ENCODE measurements at regions not wholly inside any gene's neighbourhood (a gene's known extent, or its start where the extent isn't known, plus 50 kb on each side); places are given as distances from the start of the nearest gene placed in this dataset.
A peak's percentile ranks its signal among the peaks of the same experiment; 100 is the strongest.

DNA sequence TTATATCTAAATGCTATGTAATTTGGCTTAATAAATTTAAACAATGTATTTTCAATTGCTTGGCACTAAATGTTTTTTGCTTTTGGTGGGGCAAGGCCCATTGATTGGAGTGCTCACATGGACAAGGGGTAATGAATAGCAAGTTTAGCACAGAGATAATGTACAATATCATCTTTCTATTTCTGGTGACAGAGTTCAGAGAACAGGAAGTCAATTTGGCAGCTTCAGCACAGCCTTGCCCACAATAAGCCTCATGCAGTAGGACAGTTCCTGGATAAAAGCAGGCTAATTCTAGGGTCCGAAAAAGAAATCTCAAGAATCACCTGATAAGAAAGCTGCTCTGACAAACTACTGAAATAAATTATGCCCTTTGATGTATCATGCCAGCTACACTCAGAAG is 443.9 kb upstream of the FSHR start:
- Mint-ChIP-seq H3K27me3 (no peaks in the 10 kb centered on the region), H3K36me3 (ENCODE audit: low read depth) (no peaks in the 10 kb centered on the region), H3K9me3 (no peaks in the 10 kb centered on the region), H3K27ac (no peak overlapping the region), H3K4me3 (no peak overlapping the region), H3K4me1 (no peaks in the 10 kb centered on the region)
- intact Hi-C loops (cut with micrococcal nuclease) = no loop called here
- no peak for DNase-seq

DNA sequence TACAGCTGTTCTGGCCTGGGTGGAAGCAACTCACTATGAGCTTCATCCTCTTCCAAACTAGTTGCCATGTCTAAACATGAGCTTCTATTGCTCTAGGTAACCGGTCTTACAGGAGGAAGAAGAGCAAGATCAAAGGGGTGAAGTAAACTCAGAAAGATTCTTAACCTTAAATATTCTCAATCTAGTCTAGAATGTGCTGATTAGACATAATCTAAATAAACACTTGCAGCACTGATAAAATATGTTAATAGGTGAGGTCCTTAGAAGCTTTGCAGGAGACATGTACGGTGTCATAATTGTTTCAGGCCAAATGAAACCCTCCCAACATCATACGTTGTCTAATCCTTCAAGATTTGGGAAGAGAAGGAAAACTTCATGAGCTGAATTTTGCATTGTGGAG is 431.6 kb upstream of the FSHR start:
- H3K4me1 Mint-ChIP-seq = no peaks in the 10 kb centered on the region
- no peaks in the 10 kb centered on the region for H3K9me3 Mint-ChIP-seq
- no peak overlapping the region for H3K4me3 Mint-ChIP-seq
- intact Hi-C loops (cut with micrococcal nuclease) = no loop called here
- no peaks in the 10 kb centered on the region for H3K27me3 Mint-ChIP-seq
- no peak overlapping the region for H3K27ac Mint-ChIP-seq
- no peak for DNase-seq
- H3K36me3 Mint-ChIP-seq (ENCODE audit: low read depth) = no peaks in the 10 kb centered on the region

DNA sequence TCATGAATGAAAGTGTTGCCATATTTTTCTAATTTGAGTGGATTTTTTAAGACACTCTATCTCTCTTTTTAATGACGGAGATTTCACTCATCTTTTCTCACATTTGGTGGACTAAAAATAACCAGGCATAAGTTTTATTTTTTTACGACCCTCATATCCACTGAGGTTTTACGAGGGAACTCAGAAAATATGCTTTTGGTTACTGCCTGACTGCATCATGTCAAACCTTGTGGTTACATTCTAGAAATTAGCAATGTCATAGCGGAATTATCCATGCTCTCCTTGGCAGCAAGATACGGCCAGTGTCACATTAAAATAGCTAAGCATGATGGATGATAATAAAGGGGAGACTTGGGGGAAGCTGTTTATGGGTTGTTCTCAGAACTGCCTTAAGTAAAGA is 428.6 kb upstream of the FSHR start:
- no peaks in the 10 kb centered on the region for H3K27me3 Mint-ChIP-seq
- no peaks in the 10 kb centered on the region for H3K9me3 Mint-ChIP-seq
- no peaks in the 10 kb centered on the region for H3K36me3 Mint-ChIP-seq (ENCODE audit: low read depth)

DNA sequence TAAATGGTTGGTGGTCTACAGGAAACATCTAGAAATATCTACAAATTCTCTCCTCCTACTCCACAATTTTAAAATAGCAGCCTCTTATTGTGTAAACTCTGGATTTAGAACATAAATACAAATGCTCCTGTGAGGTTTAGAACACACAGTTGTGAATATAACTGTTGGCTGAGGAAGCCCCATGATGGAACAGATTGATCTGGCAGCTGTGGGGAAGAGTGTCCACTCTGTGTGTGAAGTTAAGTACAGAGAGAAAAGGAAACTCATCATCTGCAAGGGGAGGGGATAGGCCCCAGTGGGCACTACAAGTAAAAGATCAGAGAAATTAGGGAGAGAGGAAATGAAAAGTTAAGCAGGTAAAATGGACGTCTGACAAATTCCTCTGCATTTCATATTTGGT is 422.7 kb upstream of the FSHR start:
- Mint-ChIP-seq H3K27me3 (no peaks in the 10 kb centered on the region), H3K4me1 (no peaks in the 10 kb centered on the region), H3K27ac (no peak overlapping the region), H3K36me3 (ENCODE audit: low read depth) (no peaks in the 10 kb centered on the region), H3K4me3 (no peak overlapping the region), H3K9me3 (no peaks in the 10 kb centered on the region)
- intact Hi-C loops (cut with micrococcal nuclease) = no loop called here
- no peak for DNase-seq

More for the DNA sequence above, 428.6 kb upstream of the FSHR start:
- Mint-ChIP-seq H3K4me3 (no peak overlapping the region), H3K27ac (no peak overlapping the region), H3K4me1 (no peaks in the 10 kb centered on the region)
- no peak for DNase-seq
- intact Hi-C loops (cut with micrococcal nuclease) = no loop called here

DNA sequence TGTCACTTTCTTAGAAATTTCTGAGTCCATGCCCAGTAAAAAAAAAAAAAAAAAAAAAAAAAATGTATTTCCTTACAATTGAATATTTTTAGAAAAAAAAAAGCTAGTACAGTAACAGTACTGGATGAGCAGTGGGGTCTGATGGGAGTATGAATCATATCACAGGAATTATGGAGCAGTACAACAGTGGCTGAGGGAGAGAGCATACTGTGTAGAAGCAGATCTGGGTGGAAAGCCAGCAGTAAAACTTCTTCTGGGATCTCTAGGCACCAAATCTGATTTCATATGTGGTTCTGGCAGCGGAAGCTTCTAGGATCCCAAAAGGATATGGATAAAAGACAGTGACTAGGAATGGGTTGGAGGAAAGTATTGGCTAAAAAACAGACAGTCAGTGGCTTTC is 414.9 kb upstream of the FSHR start:
- intact Hi-C loops (cut with micrococcal nuclease) = no loop called here
- H3K9me3 Mint-ChIP-seq = no peaks in the 10 kb centered on the region
- H3K27ac Mint-ChIP-seq = no peak overlapping the region
- no peaks in the 10 kb centered on the region for H3K36me3 Mint-ChIP-seq (ENCODE audit: low read depth)
- DNase-seq = no peak
- H3K27me3 Mint-ChIP-seq = no peaks in the 10 kb centered on the region
- H3K4me3 Mint-ChIP-seq = no peak overlapping the region
- no peaks in the 10 kb centered on the region for H3K4me1 Mint-ChIP-seq

DNA sequence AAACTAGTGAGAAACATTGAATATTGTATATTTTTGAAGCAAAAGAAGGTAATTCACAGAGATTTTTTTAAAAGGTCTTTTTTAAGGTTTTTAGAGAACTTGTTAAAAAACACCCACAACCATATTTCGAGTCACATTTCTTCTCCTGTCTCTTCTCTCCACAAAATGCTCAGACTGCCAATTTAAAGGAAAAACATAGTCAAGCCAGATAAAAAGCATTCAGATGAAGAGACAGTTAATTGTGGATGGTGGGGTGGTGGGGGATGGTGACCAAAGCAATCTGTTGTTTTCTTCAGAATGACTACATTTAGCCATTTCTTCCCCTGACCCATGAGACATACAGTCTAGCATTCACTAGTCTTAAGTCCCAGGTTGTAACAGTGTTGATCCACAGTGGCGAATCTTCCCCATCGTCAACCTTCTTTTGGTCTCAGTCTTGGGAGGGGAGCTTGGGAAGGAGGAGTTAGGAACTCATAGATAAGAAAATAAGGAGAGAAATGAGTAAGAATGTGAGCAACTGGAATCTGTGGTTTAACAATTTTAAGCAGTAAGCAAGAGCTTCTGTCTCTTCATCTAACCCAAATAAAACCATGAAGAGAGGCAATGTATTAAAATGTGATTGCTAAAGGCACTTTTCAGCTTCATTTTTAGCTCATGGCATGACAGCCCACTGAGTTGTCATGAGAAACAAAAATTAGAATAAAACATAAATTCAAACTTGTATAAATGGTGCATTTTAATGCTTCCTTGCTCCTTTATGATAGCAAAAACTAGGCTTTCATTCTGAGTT is 413.7 kb upstream of the FSHR start:
- no peaks in the 10 kb centered on the region for H3K36me3 Mint-ChIP-seq (ENCODE audit: low read depth)
- H3K27me3 Mint-ChIP-seq = no peaks in the 10 kb centered on the region
- H3K4me3 Mint-ChIP-seq = no peak overlapping the region
- H3K9me3 Mint-ChIP-seq = no peaks in the 10 kb centered on the region
- no peak overlapping the region for H3K27ac Mint-ChIP-seq
- intact Hi-C loops (cut with micrococcal nuclease) = no loop called here
- no peak for DNase-seq
- H3K4me1 Mint-ChIP-seq = no peaks in the 10 kb centered on the region

DNA sequence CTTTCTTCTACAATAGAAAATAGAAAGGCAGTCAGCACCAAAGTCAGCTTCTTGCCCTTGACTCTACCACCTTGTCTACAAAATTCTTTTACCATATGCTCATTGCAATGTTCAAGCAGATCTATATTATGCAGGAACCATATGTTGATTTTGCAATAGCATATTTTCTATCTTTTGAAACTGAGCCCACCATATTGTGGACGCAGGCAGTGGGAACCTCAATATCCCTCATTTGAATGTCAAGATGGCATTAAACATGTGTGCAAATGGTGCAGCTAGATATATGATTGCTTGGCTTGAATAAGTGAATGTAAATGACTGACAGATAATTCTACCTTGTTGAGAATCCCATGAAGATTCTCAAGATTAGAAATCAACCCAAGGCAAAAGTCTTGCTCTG is 412.7 kb upstream of the FSHR start:
- no peaks in the 10 kb centered on the region for H3K4me1 Mint-ChIP-seq
- intact Hi-C loops (cut with micrococcal nuclease) = no loop called here
- DNase-seq = no peak
- H3K27me3 Mint-ChIP-seq = no peaks in the 10 kb centered on the region
- H3K9me3 Mint-ChIP-seq = no peaks in the 10 kb centered on the region
- no peaks in the 10 kb centered on the region for H3K36me3 Mint-ChIP-seq (ENCODE audit: low read depth)
- no peak overlapping the region for H3K27ac Mint-ChIP-seq
- no peak overlapping the region for H3K4me3 Mint-ChIP-seq

DNA sequence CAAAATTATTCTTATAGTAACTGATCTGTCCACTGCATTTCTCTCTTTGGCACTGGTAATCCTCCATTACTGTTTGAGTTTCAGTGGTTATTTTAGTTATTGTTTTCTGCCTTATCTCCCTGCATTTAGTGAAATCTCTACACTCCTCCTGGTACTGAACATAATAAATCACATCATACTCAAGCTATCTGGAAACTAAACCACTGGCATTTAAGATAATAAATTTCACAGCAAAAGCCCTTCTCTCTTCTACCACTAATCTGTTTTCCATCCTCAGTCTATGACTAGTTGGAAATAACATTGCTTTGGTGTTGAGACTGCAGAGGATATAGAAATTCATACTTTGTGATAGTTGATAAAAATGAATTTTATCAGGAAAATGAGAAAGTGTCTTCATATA is 399.3 kb upstream of the FSHR start:
- H3K9me3 Mint-ChIP-seq = peaks cover 3% of the 10 kb centered on the region
- H3K27ac Mint-ChIP-seq = no peak overlapping the region
- H3K4me1 Mint-ChIP-seq = no peaks in the 10 kb centered on the region
- no peak overlapping the region for H3K4me3 Mint-ChIP-seq
- no peak for DNase-seq
- no peaks in the 10 kb centered on the region for H3K36me3 Mint-ChIP-seq (ENCODE audit: low read depth)
- intact Hi-C loops (cut with micrococcal nuclease) = no loop called here
- no peaks in the 10 kb centered on the region for H3K27me3 Mint-ChIP-seq

DNA sequence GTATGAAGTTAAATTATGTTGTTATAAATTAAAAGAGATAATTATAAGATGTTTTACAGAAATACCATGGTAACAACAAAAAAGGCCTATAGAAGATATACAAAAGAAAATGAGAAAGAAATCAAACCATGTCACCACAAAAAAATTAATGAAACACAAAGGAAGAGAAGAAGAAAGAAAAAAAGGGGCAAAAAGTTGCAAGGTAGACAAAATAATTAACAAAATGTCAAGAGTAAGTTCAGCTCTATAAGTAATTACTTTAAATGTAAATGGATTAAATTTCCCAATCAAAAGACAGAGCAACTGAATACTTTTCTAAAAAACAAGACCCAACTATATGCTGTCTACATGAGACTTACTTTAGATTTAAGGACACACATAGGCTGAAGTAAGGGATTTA is 378.4 kb upstream of the FSHR start:
- Mint-ChIP-seq H3K4me1 (no peaks in the 10 kb centered on the region), H3K27ac (no peak overlapping the region), H3K27me3 (no peaks in the 10 kb centered on the region), H3K9me3 (no peaks in the 10 kb centered on the region), H3K36me3 (ENCODE audit: low read depth) (no peaks in the 10 kb centered on the region), H3K4me3 (no peak overlapping the region)
- intact Hi-C loops (cut with micrococcal nuclease) = no loop called here
- no peak for DNase-seq

DNA sequence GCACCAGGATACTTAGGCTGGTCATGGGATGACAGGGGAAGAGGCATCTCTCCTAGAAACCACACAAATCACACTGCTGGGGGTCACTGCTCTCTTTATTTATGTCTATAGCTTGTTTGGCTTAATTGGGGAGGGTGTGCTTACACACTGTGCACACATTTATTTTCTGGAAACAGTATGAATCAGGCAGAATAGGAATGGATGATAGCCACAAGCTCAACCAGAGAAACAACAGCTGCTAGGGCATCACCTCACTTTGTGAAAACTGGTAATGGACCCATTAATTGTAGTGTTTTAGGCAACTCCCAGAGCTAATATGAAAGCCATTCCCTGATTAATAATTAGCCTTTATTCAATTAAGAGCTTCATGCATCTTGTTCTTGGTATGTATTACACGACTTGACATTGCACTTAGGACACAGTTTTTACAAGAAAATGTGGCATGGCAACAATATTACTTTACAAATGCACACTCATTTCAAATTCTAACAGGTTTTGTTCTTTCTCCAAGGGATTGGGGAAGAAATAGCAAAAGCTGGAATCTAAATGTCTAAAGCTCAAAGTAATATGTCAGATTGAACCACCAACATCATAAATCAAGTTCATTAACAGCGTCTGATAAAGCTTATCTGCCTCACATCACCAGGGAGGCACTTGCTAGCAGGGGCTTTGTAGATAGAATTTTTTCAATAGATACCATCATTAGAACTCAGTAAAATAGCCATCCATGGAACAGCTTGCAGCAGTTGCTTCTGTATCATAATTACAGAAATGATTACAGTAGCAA is 361.9 kb upstream of the FSHR start:
- Mint-ChIP-seq H3K4me3 (no peak overlapping the region), H3K4me1 (no peaks in the 10 kb centered on the region), H3K27ac (no peak overlapping the region), H3K9me3 (no peaks in the 10 kb centered on the region), H3K27me3 (no peaks in the 10 kb centered on the region), H3K36me3 (ENCODE audit: low read depth) (no peaks in the 10 kb centered on the region)
- DNase-seq = no peak
- intact Hi-C loops (cut with micrococcal nuclease) = no loop called here

DNA sequence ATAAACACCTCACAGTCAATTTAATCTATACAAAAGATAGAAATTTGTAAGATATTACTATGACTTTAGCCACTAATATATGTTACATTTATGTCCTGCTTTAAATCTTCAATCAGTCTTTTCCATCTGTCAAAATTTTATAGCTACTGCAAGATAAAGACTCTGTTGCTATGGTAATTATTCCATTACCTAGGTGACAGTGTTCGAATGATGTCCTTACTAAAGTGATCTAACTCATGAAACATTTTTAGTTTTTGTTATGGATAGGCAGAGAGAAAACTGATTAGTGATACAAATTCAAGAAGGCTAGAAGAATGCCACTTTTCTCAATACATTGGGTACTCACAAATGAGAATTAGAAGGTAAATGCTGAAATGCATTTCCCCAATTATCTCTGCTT is 359.9 kb upstream of the FSHR start:
- Mint-ChIP-seq H3K27ac (no peak overlapping the region), H3K36me3 (ENCODE audit: low read depth) (no peaks in the 10 kb centered on the region)

DNA sequence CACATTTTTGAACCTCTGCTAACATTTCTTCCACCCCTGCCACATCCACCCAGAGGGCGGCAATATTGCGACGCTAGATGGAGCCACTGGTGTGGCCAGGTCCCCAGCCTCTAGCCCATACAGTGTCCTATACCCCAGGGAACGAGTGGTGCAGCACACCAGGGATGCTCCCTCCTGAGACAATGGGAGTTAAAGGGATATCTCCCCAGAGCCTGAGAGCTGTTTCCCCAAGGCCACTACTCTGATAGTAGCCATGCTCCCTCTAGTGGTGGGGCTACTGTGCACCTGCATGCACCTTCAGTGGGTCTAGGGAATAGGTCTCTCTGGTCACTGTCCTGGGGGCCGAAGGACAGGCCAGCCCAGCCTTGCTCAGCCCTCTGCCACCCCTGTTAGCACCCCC is 336.4 kb upstream of the FSHR start:
- H3K9me3 Mint-ChIP-seq = no peaks in the 10 kb centered on the region

More for the DNA sequence above, 359.9 kb upstream of the FSHR start:
- Mint-ChIP-seq H3K27me3 (no peaks in the 10 kb centered on the region), H3K4me3 (no peak overlapping the region), H3K4me1 (no peaks in the 10 kb centered on the region), H3K9me3 (no peaks in the 10 kb centered on the region)
- intact Hi-C loops (cut with micrococcal nuclease) = no loop called here
- DNase-seq = no peak

DNA sequence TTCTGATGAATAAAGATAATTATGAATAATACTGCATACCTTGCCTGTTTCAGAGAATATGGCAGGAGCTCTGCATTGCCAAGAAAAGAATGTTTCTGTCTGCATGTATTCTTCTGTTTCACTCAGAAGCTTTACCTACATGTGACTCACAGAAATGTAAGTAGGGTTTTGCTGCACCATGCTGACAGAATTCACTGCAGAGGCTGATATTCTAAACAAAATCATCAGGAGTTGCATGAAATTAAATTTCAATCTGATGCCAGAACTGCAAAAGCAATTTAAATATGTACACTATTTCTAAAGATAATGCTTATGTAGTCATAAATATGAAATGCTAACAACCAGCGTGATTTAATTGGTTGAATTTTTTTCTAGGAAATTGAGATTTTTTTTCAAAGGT is 332.8 kb upstream of the FSHR start:
- Mint-ChIP-seq H3K27ac (no peak overlapping the region), H3K36me3 (ENCODE audit: low read depth) (no peaks in the 10 kb centered on the region), H3K4me1 (no peaks in the 10 kb centered on the region), H3K4me3 (no peak overlapping the region), H3K27me3 (no peaks in the 10 kb centered on the region), H3K9me3 (no peaks in the 10 kb centered on the region)
- no peak for DNase-seq
- intact Hi-C loops (cut with micrococcal nuclease) = no loop called here

More for the DNA sequence above, 336.4 kb upstream of the FSHR start:
- H3K27me3 Mint-ChIP-seq = no peaks in the 10 kb centered on the region
- DNase-seq = peak; percentile 58
- H3K4me3 Mint-ChIP-seq = no peak overlapping the region
- no peaks in the 10 kb centered on the region for H3K4me1 Mint-ChIP-seq
- intact Hi-C loops (cut with micrococcal nuclease) = loop anchor here (2.0 kb wide), 1 partner anchor 544 kb away; no protein-coding TSS in a partner anchor
- H3K36me3 Mint-ChIP-seq (ENCODE audit: low read depth) = no peaks in the 10 kb centered on the region
- no peak overlapping the region for H3K27ac Mint-ChIP-seq

DNA sequence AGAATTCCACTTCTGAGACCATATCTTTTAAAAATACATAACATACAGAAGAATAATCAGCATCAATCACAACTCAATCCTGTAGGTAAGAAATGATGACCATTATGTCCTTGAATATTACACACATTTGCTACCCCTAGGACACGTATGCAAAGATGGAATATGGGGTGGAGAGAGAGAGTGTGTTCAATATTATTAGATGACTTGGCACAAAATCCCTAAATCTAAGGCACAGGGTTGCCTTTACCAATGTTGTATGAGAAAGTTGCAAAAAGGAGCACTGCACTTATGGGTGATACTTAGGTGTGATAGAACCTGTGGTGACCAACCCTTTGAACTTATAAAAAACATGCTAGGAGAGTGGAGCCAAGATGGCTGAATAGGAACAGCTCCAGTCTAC is 326.2 kb upstream of the FSHR start:
- Mint-ChIP-seq H3K27me3 (no peaks in the 10 kb centered on the region), H3K27ac (no peak overlapping the region), H3K36me3 (ENCODE audit: low read depth) (no peaks in the 10 kb centered on the region), H3K9me3 (peaks cover 6% of the 10 kb centered on the region), H3K4me3 (no peak overlapping the region), H3K4me1 (no peaks in the 10 kb centered on the region)
- no peak for DNase-seq
- intact Hi-C loops (cut with micrococcal nuclease) = no loop called here
